ENCODE measurements at regions not wholly inside any gene's neighbourhood (a gene's known extent, or its start where the extent isn't known, plus 50 kb on each side); places are given as distances from the start of the nearest gene placed in this dataset.

GRCh38 chr2:160913323-160913722 lies 246.9 kb upstream of the TANK start:
- TF ChIP-seq, protein P1, sequence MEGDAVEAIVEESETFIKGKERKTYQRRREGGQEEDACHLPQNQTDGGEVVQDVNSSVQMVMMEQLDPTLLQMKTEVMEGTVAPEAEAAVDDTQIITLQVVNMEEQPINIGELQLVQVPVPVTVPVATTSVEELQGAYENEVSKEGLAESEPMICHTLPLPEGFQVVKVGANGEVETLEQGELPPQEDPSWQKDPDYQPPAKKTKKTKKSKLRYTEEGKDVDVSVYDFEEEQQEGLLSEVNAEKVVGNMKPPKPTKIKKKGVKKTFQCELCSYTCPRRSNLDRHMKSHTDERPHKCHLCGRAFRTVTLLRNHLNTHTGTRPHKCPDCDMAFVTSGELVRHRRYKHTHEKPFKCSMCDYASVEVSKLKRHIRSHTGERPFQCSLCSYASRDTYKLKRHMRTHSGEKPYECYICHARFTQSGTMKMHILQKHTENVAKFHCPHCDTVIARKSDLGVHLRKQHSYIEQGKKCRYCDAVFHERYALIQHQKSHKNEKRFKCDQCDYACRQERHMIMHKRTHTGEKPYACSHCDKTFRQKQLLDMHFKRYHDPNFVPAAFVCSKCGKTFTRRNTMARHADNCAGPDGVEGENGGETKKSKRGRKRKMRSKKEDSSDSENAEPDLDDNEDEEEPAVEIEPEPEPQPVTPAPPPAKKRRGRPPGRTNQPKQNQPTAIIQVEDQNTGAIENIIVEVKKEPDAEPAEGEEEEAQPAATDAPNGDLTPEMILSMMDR (IDR thresholded peaks at IDR 0.05; ENCODE audit: low read depth, low read length), result no peak
- no peak for DNase-seq (ENCODE audit: extremely low read depth, low read depth)

DNA sequence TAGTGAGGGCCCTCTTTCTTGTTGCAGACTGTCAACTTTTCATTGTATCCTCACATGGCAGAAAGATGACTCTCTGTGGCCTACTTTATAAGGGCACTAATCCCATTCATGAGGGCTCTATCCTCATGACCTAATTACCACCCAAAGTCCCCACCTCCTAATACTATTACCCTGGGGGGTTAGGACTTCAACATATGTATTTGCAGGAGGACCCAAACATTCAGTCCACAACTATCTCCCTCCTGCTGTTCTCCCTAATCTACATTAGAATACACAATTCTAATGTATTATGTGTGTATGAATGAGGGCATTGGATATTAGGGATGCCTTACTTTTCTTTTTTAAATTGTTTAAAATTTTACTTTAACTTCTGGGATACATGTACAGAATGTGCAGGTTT lies 246.0 kb upstream of the TANK start:
- DNase-seq (ENCODE audit: extremely low read depth, low read depth), result no peak
- TF ChIP-seq, protein P1 (IDR thresholded peaks at IDR 0.05; ENCODE audit: low read depth, low read length), result no peak

GRCh38 chr2:160916300-160916699 lies 243.9 kb upstream of the TANK start:
- TF ChIP-seq, protein P1 (IDR thresholded peaks at IDR 0.05; ENCODE audit: low read depth, low read length), result no peak
- DNase-seq (ENCODE audit: extremely low read depth, low read depth), result no peak

DNA sequence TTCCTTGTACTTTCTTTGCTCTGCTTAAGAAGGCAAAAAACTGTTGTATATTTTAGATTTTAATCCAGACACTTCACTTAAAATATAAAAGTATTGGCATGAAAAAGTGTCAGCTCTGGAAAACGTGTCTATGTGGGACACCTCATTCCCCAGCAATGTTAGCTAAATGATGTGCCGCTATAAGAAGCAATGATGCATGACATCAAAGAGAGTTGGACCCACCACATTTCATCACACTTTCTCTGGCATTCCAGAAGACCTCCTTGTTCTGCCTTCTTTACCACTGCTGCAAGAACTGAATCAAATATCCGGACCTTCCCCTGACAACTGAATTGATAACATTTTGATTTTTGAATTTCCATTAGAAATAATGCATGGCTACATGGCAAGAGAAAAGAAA lies 242.4 kb upstream of the TANK start:
- TF ChIP-seq, protein P1 (IDR thresholded peaks at IDR 0.05; ENCODE audit: low read depth, low read length), result no peak
- DNase-seq (ENCODE audit: extremely low read depth, low read depth), result no peak

DNA sequence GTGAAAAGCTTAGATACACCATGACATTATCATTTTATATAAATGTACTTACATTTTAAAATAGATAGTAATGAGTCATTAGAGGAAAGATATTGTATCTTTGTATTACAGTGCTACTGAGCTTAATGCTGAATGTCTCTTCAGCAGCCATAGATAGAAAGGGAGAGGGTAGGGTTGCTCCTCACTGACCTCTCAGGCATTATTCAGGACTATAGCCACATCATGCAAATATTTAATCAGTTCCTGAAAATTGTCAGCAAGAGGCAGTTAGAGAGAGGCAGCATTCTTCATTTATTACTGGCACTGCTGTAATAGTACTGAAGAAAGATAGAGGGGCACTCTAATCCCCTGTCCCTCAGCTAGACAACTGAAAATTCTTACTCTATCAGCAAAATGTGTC lies 242.0 kb upstream of the TANK start:
- DNase-seq (ENCODE audit: extremely low read depth, low read depth), result no peak
- TF ChIP-seq, protein P1 (IDR thresholded peaks at IDR 0.05; ENCODE audit: low read depth, low read length), result no peak

DNA sequence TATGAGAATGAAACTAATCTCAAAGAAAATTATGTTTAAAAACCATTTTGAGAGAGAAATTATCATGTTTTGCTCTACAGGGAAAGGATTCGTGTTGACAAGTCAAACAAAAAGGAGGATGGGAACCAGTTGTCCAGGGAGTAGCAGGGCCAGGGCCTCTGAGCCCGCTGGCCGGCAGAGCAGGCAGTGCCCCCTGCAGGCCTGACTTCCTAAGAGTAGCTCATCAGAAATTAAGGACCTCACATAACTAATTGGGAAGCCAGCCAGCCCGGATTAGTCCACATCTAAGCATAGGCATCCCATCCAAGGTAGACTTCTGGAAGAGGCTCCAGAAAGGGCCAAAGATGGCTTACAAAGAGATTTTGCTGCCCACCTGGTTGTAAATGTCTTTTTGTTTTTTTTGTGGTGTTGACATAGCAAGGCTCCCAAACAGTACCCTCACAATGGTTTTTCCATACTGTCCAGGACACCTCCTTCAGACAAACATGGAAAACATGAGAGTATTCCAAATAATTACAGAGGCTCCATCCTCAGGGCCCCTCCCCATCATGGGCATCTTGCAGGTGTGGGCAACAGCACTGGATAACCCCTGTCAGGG lies 241.2 kb upstream of the TANK start:
- DNase-seq (ENCODE audit: extremely low read depth, low read depth), result no peak
- TF ChIP-seq, protein P1 (IDR thresholded peaks at IDR 0.05; ENCODE audit: low read depth, low read length), result peak; percentile 27

DNA sequence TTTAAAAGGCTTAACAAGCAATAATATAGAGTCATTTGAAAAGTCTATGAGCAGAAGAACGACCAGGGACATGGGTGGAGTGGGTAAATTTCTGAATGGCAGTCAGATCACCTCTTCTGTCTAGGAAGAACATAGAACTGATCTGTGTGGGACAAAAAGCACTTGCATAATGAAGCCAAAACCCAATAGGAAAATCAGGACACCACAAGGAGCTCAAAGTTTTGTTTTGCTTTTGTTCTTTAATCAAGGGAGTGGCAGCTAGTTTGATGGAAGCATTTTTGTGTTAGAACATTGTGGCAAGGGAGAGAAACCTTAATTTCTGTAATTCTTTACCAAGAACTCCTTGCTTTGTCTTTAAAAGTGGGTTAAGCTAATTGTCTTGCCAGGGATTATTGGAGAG lies 240.2 kb upstream of the TANK start:
- no peak for DNase-seq (ENCODE audit: extremely low read depth, low read depth)
- TF ChIP-seq, protein P1 (IDR thresholded peaks at IDR 0.05; ENCODE audit: low read depth, low read length), result no peak
